Upper lobe of left lung (tissue), 6 donors: ENCODE measurements at regions not wholly inside any gene's neighbourhood (a gene's known extent, or its start where the extent isn't known, plus 50 kb on each side); places are given as distances from the start of the nearest gene placed in this dataset.

Experiments used
- ATAC-seq, 2 donors: fragments of 200-7000 bp; cut with Tn5 transposase; one replicate each; pipeline ENCODE4 v1.9.1; 2022; ENCODE audit warnings: mild to moderate bottlenecking in 2 of 2, moderate library complexity in 2 of 2; ENCODE audit not compliant: low FRiP score in 2 of 2
- DNase-seq, 2 donors: peaks; one replicate each; pipeline ENCODE4 v3.0.0-alpha.2; 2019 to 2020
- H3K27ac ChIP-seq, 4 donors: fragments of 200-600 bp; sonication (generic); one replicate each; pipeline ENCODE4 v1.5.1; 2016 to 2019
- H3K27me3 ChIP-seq, 4 donors: fragments of 200-600 bp; sonication (generic); one replicate each; pipeline ENCODE4 v1.5.1; 2017 to 2019
- H3K36me3 ChIP-seq, 4 donors: fragments of 200-600 bp; sonication (generic); one replicate each; pipeline ENCODE4 v1.5.1; 2016 to 2019
- H3K4me1 ChIP-seq, 4 donors: fragments of 200-600 bp; sonication (generic); one replicate each; pipeline ENCODE4 v1.5.1; 2018 to 2019
- H3K4me3 ChIP-seq, 4 donors: fragments of 200-600 bp; sonication (generic); one replicate each; pipeline ENCODE4 v1.5.1; 2017 to 2019; ENCODE audit warnings: mild to moderate bottlenecking in 2 of 4, moderate library complexity in 1 of 4
- H3K9me3 ChIP-seq, 4 donors: fragments of 200-600 bp; sonication (generic); one replicate each; pipeline ENCODE4 v1.5.1; 2018 to 2019
- EP300 ChIP-seq, 4 donors: sonication (generic); formaldehyde crosslinking; IDR thresholded peaks; one replicate each; pipeline ENCODE4 v1.5.1; 2017; ENCODE audit warnings: antibody characterized with exemption in 4 of 4, control low read depth in 2 of 4
- POLR2A ChIP-seq, 4 donors: fragments of 450-650 bp; IDR thresholded peaks; one replicate each; pipeline ENCODE4 v1.5.1; 2016 to 2017; ENCODE audit warnings: antibody characterized with exemption in 4 of 4, mild to moderate bottlenecking in 2 of 4
- POLR2AphosphoS5 ChIP-seq, 2 donors: sonication (generic); formaldehyde crosslinking; IDR thresholded peaks; one replicate each; pipeline ENCODE4 v1.5.1; 2017; ENCODE audit warnings: antibody characterized with exemption in 2 of 2
- WGBS, 2 donors: methylation state at CpG; one replicate each; pipeline ENCODE4 v1.1.5; 2017 to 2018; 5-methylcytosine and 5-hydroxymethylcytosine counted together
- TF ChIP-seq, protein P1 (sequence below), 6 experiments: fragments of 450-650 bp in 4 of 6; fragments of 200-600 bp in 2 of 6; sonication (generic) in 2 of 6; IDR thresholded peaks; one replicate each; pipeline ENCODE4 v1.5.1; 2016 to 2019; ENCODE audit warnings: antibody characterized with exemption in 6 of 6
- donor health status: DM: no; HTN: no; CAD: no; lungs with moderate emphysema.
- donor health status: DM: no; HTN: yes; CAD: no; lungs with severe emphysema.

- ATAC-seq, result no peak
- Histone ChIP-seq H3K9me3 (no peaks in the 10 kb centered on the region), H3K4me3 (no peak overlapping the region), H3K4me1 (no peaks in the 10 kb centered on the region), H3K27me3 (no peaks in the 10 kb centered on the region), H3K36me3 (no peaks in the 10 kb centered on the region), H3K27ac (no peak overlapping the region)
- TF ChIP-seq EP300 (IDR thresholded peaks at IDR 0.05) (no peak), POLR2AphosphoS5 (IDR thresholded peaks at IDR 0.05) (no peak), POLR2A (IDR thresholded peaks at IDR 0.05) (no peak)
- TF ChIP-seq, protein P1, sequence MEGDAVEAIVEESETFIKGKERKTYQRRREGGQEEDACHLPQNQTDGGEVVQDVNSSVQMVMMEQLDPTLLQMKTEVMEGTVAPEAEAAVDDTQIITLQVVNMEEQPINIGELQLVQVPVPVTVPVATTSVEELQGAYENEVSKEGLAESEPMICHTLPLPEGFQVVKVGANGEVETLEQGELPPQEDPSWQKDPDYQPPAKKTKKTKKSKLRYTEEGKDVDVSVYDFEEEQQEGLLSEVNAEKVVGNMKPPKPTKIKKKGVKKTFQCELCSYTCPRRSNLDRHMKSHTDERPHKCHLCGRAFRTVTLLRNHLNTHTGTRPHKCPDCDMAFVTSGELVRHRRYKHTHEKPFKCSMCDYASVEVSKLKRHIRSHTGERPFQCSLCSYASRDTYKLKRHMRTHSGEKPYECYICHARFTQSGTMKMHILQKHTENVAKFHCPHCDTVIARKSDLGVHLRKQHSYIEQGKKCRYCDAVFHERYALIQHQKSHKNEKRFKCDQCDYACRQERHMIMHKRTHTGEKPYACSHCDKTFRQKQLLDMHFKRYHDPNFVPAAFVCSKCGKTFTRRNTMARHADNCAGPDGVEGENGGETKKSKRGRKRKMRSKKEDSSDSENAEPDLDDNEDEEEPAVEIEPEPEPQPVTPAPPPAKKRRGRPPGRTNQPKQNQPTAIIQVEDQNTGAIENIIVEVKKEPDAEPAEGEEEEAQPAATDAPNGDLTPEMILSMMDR (IDR thresholded peaks at IDR 0.05), result no peak
- 40 to 43% methylated on average over 1 of the region's 1 CpG for WGBS, 2 donors
- DNase-seq, result no peak
Measured at GRCh38 chrX:113747274-113747973, 836.5 kb upstream of the HTR2C start.

GRCh38 chrX:113743069-113743468, 840.8 kb upstream of the HTR2C start:
- WGBS, 2 donors, result 62% methylated on average over 1 of the region's 1 CpG
- Histone ChIP-seq H3K27ac (no peak overlapping the region), H3K9me3 (no peaks in the 10 kb centered on the region), H3K4me3 (no peak overlapping the region), H3K4me1 (no peaks in the 10 kb centered on the region), H3K27me3 (no peaks in the 10 kb centered on the region), H3K36me3 (no peaks in the 10 kb centered on the region)
- DNase-seq (no peak), ATAC-seq (no peak)
- TF ChIP-seq POLR2AphosphoS5 (IDR thresholded peaks at IDR 0.05) (no peak), POLR2A (IDR thresholded peaks at IDR 0.05) (no peak), EP300 (IDR thresholded peaks at IDR 0.05) (no peak)
- TF ChIP-seq, protein P1 (IDR thresholded peaks at IDR 0.05), result no peak

DNA sequence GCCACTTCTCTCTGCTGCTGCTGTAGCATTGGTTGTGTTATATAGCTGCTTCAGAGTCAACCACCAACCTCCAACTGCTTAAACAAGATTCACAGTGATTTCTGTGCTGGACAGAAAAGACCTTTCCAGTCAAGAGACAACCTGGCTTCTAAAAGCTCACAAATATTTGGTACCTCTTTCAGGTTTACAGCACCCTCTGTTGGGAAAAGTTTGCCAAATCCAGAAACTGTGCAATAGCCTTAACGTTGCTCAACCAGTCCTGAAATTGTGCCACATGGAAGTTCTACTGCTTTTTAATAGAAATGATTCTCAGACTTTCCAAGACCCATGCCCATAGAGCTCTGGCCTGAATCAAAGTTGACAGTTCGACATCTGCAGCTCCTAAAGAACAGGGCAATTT, 842.1 kb upstream of the HTR2C start:
- no peaks in the 10 kb centered on the region for H3K36me3 ChIP-seq
- ATAC-seq, result no peak
- H3K9me3 ChIP-seq, result no peaks in the 10 kb centered on the region
- no peaks in the 10 kb centered on the region for H3K27me3 ChIP-seq
- no peak for DNase-seq
- H3K4me3 ChIP-seq, result no peak overlapping the region
- no peak overlapping the region for H3K27ac ChIP-seq
- H3K4me1 ChIP-seq, result no peaks in the 10 kb centered on the region
- TF ChIP-seq, protein P1 (IDR thresholded peaks at IDR 0.05), result no peak
- TF ChIP-seq POLR2A (IDR thresholded peaks at IDR 0.05), result no peak
- no peak for TF ChIP-seq POLR2AphosphoS5 (IDR thresholded peaks at IDR 0.05)
- no peak for TF ChIP-seq EP300 (IDR thresholded peaks at IDR 0.05)
- WGBS, 2 donors, result 21 to 100% methylated on average over 1 to 2 of the region's 2 CpGs

DNA sequence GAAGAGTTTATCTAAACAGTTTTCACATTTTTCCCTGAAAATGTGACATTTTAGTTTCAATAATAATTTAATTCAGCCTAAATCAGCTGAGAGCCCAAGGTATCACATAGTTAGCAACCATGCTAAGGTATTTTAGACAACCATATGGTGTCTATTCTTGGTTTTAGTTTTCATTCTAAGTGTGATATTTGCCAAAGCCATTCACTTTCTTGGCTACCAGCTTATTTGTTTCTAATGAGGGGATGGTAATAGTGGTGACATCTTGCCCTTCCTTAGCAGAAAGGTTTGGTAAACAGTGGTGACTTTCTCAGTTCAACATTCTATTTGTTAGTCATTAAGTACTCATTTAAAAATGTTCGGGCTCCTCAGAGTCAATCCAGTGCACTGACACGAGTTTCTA, 854.9 kb upstream of the HTR2C start:
- Histone ChIP-seq H3K27me3 (no peaks in the 10 kb centered on the region), H3K36me3 (no peaks in the 10 kb centered on the region), H3K9me3 (no peaks in the 10 kb centered on the region), H3K4me1 (no peaks in the 10 kb centered on the region), H3K27ac (no peak overlapping the region), H3K4me3 (no peak overlapping the region)
- no peak for TF ChIP-seq POLR2AphosphoS5 (IDR thresholded peaks at IDR 0.05)
- TF ChIP-seq, protein P1 (IDR thresholded peaks at IDR 0.05), result no peak
- TF ChIP-seq POLR2A (IDR thresholded peaks at IDR 0.05), result no peak
- no peak for TF ChIP-seq EP300 (IDR thresholded peaks at IDR 0.05)
- DNase-seq (no peak), ATAC-seq (no peak)
- WGBS, 2 donors, result 76 to 88% methylated on average over 2 of the region's 2 CpGs

DNA sequence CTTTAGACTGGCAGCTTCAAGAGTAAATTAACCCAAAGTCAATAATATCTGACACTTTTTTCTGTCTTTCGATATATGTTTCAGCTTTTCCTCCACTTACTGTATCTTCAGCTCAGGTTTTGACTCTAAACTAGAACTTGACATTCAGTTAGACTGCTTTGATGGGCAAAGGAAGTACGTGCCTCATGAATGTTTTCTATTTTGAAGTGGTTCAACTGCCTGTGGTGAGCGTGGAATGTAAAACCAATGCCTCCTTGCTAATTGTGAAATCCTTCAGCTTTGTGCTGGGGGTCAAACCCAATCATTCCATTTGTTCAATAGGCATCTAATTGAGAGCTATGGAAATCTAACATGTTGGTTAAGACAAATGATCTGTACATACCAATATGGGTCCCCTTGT, 857.0 kb upstream of the HTR2C start:
- no peak for TF ChIP-seq POLR2A (IDR thresholded peaks at IDR 0.05)
- TF ChIP-seq POLR2AphosphoS5 (IDR thresholded peaks at IDR 0.05), result no peak
- TF ChIP-seq, protein P1 (IDR thresholded peaks at IDR 0.05), result no peak
- no peak for TF ChIP-seq EP300 (IDR thresholded peaks at IDR 0.05)
- DNase-seq, result no peak
- no peaks in the 10 kb centered on the region for H3K4me1 ChIP-seq
- no peak overlapping the region for H3K27ac ChIP-seq
- no peak for ATAC-seq
- H3K9me3 ChIP-seq, result no peaks in the 10 kb centered on the region
- no peaks in the 10 kb centered on the region for H3K36me3 ChIP-seq
- H3K4me3 ChIP-seq, result no peak overlapping the region
- WGBS, 2 donors, result 45 to 55% methylated on average over 3 of the region's 3 CpGs
- H3K27me3 ChIP-seq, result no peaks in the 10 kb centered on the region
